Osteocyte (in vitro differentiated cells): ENCODE measurements at regions not wholly inside any gene's neighbourhood (a gene's known extent, or its start where the extent isn't known, plus 50 kb on each side); places are given as distances from the start of the nearest gene placed in this dataset.

Experiments used
- DNase-seq: peaks from one replicate; pipeline ENCODE4 v3.0.0; 2021; ENCODE audit warnings: mixed read lengths; ENCODE audit not compliant: unreplicated experiment; ENCODE audit errors: extremely low spot score
- H3K27ac Mint-ChIP-seq: one replicate; pipeline ENCODE4 v1.8.0; 2021; ENCODE audit warnings: mild to moderate bottlenecking, mixed read lengths; ENCODE audit not compliant: unreplicated experiment
- H3K27me3 Mint-ChIP-seq: one replicate; pipeline ENCODE4 v1.8.0; 2021; ENCODE audit warnings: mixed read lengths; ENCODE audit not compliant: unreplicated experiment
- H3K36me3 Mint-ChIP-seq: one replicate; pipeline ENCODE4 v1.8.0; 2021; ENCODE audit warnings: mixed read lengths; ENCODE audit not compliant: unreplicated experiment
- H3K4me1 Mint-ChIP-seq: one replicate; pipeline ENCODE4 v1.8.0; 2021; ENCODE audit warnings: mixed read lengths; ENCODE audit not compliant: unreplicated experiment
- H3K4me3 Mint-ChIP-seq: one replicate; pipeline ENCODE4 v1.8.0; 2021; ENCODE audit warnings: mild to moderate bottlenecking, moderate library complexity, mixed read lengths; ENCODE audit not compliant: unreplicated experiment
- H3K9me3 Mint-ChIP-seq: one replicate; pipeline ENCODE4 v1.8.0; 2021; ENCODE audit warnings: mixed read lengths; ENCODE audit not compliant: unreplicated experiment
- CTCF ChIP-seq: fragments of 200-600 bp; sonication (generic); IDR thresholded peaks from 2 replicates; pipeline ENCODE4 v1.5.0; 2021; ENCODE audit warnings: antibody characterized with exemption, mild to moderate bottlenecking, moderate library complexity

DNA sequence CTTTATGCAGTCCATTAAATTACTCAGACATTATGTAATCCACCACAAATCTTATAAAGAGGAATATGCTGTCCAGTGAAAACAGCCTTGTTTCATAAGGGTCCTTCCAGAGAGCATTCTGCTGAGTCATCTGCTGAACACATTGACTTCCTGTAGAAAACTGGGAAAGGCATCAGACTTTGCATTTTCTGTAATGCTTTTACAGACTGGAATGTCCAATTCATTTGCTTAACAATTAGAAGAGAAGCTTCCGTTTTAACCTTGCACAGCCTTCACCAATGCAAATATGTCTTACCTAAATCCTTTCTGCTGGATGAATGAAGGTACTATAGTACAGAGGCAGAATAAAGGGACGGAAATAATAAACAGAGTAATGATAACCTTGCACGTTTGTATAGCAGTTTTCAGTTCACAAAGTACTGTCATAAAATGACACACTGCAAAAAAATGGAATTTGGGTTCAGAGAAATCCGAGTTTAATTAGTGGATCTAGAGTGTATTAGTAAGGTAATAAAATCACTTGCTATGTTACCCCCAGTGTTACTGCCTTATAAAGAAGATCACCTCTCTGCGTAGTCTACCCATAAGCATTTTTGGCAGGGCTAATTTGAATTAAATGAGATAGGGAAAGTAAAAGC is 301.5 kb downstream of the PYDC2 start:
- Mint-ChIP-seq H3K36me3 (no peaks in the 10 kb centered on the region), H3K27ac (peak overlapping the region; percentile 86), H3K4me1 (peaks cover 14% of the 10 kb centered on the region), H3K9me3 (peaks cover 17% of the 10 kb centered on the region), H3K4me3 (no peak overlapping the region), H3K27me3 (no peaks in the 10 kb centered on the region)
- no peak for TF ChIP-seq CTCF
- DNase-seq = no peak

DNA sequence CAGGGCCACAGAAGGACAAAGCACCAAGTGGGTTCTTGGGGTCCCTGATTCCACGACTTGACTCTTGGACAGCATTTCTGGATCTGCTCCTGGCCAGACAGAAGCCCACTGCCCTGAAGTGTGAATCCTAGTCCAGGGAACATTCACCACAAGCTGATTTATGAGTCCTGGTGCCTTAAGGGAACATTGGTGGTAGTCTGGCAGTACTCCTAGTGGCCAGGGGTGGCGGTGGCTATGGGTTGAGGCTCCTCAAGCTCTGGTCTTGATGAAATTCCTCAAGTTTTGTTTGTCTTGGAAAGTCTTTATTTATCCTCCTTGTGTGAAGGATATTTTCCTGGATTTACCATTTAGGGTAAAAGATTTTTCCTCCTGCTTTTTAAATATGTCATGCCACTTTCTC is 307.5 kb downstream of the PYDC2 start:
- no peak for DNase-seq
- no peak for TF ChIP-seq CTCF
- no peak overlapping the region for H3K4me3 Mint-ChIP-seq
- peaks cover 7% of the 10 kb centered on the region for H3K36me3 Mint-ChIP-seq
- no peaks in the 10 kb centered on the region for H3K27me3 Mint-ChIP-seq
- no peak overlapping the region for H3K27ac Mint-ChIP-seq
- H3K4me1 Mint-ChIP-seq = peaks cover 3% of the 10 kb centered on the region
- H3K9me3 Mint-ChIP-seq = peaks cover 28% of the 10 kb centered on the region

DNA sequence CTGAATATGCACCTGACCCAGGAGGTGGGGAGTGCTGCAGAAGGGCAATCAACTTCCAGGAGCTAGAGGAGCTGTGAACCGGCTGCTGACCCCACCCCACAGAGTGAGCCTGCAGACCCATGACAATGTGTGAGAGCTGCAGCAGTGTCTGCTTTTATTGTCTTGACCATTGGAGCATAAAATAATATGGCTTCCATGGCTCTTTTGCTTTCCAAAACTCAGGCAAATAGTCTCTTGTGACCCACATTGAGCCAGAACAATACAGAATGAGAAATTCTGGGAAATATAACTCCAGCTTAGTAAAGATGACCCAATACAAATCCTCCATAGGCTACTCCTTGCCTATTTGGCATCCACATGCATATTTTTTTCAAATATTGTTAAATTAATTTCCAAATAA is 309.6 kb downstream of the PYDC2 start:
- H3K4me3 Mint-ChIP-seq = no peak overlapping the region
- DNase-seq = no peak
- H3K9me3 Mint-ChIP-seq = peaks cover 34% of the 10 kb centered on the region
- peaks cover 7% of the 10 kb centered on the region for H3K36me3 Mint-ChIP-seq
- no peak overlapping the region for H3K27ac Mint-ChIP-seq
- peaks cover 15% of the 10 kb centered on the region for H3K4me1 Mint-ChIP-seq
- TF ChIP-seq CTCF = no peak
- no peaks in the 10 kb centered on the region for H3K27me3 Mint-ChIP-seq

GRCh38 chr3:191774485-191774884 is 313.5 kb downstream of the PYDC2 start:
- H3K4me1 Mint-ChIP-seq = peaks cover 20% of the 10 kb centered on the region
- no peaks in the 10 kb centered on the region for H3K36me3 Mint-ChIP-seq
- peak overlapping the region; percentile 81 for H3K27ac Mint-ChIP-seq
- no peak for DNase-seq
- peaks cover 26% of the 10 kb centered on the region for H3K9me3 Mint-ChIP-seq
- no peaks in the 10 kb centered on the region for H3K27me3 Mint-ChIP-seq
- no peak for TF ChIP-seq CTCF
- no peak overlapping the region for H3K4me3 Mint-ChIP-seq

GRCh38 chr3:191775451-191776233 is 314.7 kb downstream of the PYDC2 start:
- no peak for TF ChIP-seq CTCF
- peak overlapping the region; percentile 81 for H3K27ac Mint-ChIP-seq
- no peak for DNase-seq
- no peaks in the 10 kb centered on the region for H3K27me3 Mint-ChIP-seq
- peaks cover 20% of the 10 kb centered on the region for H3K9me3 Mint-ChIP-seq
- H3K4me1 Mint-ChIP-seq = peaks cover 20% of the 10 kb centered on the region
- H3K4me3 Mint-ChIP-seq = no peak overlapping the region
- H3K36me3 Mint-ChIP-seq = no peaks in the 10 kb centered on the region
